Osteocyte (in vitro differentiated cells): ENCODE measurements at regions not wholly inside any gene's neighbourhood (a gene's known extent, or its start where the extent isn't known, plus 50 kb on each side); places are given as distances from the start of the nearest gene placed in this dataset.

ENCODE experiments used
- DNase-seq: peaks from one replicate; pipeline ENCODE4 v3.0.0; 2021; ENCODE audit warnings: mixed read lengths; ENCODE audit not compliant: unreplicated experiment; ENCODE audit errors: extremely low spot score
- H3K27ac Mint-ChIP-seq: one replicate; pipeline ENCODE4 v1.8.0; 2021; ENCODE audit warnings: mild to moderate bottlenecking, mixed read lengths; ENCODE audit not compliant: unreplicated experiment
- H3K27me3 Mint-ChIP-seq: one replicate; pipeline ENCODE4 v1.8.0; 2021; ENCODE audit warnings: mixed read lengths; ENCODE audit not compliant: unreplicated experiment
- H3K36me3 Mint-ChIP-seq: one replicate; pipeline ENCODE4 v1.8.0; 2021; ENCODE audit warnings: mixed read lengths; ENCODE audit not compliant: unreplicated experiment
- H3K4me1 Mint-ChIP-seq: one replicate; pipeline ENCODE4 v1.8.0; 2021; ENCODE audit warnings: mixed read lengths; ENCODE audit not compliant: unreplicated experiment
- H3K4me3 Mint-ChIP-seq: one replicate; pipeline ENCODE4 v1.8.0; 2021; ENCODE audit warnings: mild to moderate bottlenecking, moderate library complexity, mixed read lengths; ENCODE audit not compliant: unreplicated experiment
- H3K9me3 Mint-ChIP-seq: one replicate; pipeline ENCODE4 v1.8.0; 2021; ENCODE audit warnings: mixed read lengths; ENCODE audit not compliant: unreplicated experiment
- TF ChIP-seq, protein P1 (sequence below): fragments of 200-600 bp; sonication (generic); IDR thresholded peaks from 2 replicates; pipeline ENCODE4 v1.5.0; 2021; ENCODE audit warnings: antibody characterized with exemption, mild to moderate bottlenecking, moderate library complexity

DNA sequence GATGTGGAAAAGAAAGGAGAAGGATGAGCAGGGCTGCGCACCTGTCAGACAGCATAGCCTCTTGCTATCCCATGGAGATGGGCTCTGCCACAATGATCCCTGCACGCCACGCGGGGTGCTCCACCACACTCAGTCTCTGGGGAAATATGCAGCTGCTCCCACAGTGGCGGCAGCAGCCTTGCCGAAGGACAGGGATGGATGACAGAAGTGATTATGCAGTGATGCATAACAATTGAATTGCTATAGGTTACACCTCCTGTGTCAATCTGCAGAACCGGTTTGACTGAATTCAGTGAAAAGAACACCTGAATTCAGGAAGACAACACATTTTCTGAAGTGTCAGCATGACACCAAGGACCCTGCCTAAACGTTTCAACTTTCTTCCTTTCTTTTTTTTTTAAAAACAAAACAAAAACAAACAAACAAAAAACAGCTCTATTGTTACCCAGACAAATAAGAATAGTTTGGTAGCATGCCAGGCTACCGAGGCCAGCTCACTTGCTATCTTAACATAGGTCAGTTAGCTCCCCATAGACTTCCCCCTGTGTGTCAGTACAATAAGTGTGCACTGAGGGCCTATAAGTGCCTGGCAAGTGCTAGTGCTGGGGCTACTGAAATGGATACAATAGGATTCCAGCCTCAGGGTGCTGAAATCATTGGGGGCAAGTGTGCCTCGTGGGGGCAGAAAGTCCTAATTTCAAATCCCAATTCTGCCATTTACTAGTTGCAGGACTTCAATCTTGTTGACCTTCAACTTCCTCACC is 127.6 kb upstream of the LMO4 start:
- Mint-ChIP-seq H3K27me3 (peaks cover 2% of the 10 kb centered on the region), H3K4me3 (no peak overlapping the region), H3K9me3 (no peaks in the 10 kb centered on the region), H3K36me3 (no peaks in the 10 kb centered on the region), H3K27ac (no peak overlapping the region), H3K4me1 (no peaks in the 10 kb centered on the region)
- DNase-seq = no peak
- TF ChIP-seq, protein P1, sequence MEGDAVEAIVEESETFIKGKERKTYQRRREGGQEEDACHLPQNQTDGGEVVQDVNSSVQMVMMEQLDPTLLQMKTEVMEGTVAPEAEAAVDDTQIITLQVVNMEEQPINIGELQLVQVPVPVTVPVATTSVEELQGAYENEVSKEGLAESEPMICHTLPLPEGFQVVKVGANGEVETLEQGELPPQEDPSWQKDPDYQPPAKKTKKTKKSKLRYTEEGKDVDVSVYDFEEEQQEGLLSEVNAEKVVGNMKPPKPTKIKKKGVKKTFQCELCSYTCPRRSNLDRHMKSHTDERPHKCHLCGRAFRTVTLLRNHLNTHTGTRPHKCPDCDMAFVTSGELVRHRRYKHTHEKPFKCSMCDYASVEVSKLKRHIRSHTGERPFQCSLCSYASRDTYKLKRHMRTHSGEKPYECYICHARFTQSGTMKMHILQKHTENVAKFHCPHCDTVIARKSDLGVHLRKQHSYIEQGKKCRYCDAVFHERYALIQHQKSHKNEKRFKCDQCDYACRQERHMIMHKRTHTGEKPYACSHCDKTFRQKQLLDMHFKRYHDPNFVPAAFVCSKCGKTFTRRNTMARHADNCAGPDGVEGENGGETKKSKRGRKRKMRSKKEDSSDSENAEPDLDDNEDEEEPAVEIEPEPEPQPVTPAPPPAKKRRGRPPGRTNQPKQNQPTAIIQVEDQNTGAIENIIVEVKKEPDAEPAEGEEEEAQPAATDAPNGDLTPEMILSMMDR = no peak

DNA sequence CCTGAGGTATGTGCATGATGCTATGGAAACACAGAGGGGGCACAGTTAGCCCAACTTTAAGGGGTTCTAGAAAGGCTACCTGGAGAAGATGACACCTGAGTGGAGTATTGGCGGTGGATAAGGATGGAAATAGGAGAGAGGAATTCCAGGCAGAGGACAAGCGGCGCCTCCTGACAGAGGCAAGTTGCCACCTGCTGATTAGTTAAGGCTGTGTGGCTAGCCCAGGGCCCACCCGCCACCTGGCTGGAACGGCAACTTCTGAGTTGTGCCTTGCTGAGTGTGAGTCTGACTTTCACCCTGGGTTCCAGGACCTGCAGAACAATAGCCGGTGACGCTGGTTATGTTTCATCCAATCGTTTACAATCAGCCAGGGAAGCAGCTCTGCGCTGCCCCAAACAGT is 126.9 kb upstream of the LMO4 start:
- H3K36me3 Mint-ChIP-seq = no peaks in the 10 kb centered on the region
- TF ChIP-seq, protein P1 = no peak
- H3K4me3 Mint-ChIP-seq = no peak overlapping the region
- H3K27ac Mint-ChIP-seq = no peak overlapping the region
- peaks cover 2% of the 10 kb centered on the region for H3K27me3 Mint-ChIP-seq
- no peaks in the 10 kb centered on the region for H3K4me1 Mint-ChIP-seq
- no peaks in the 10 kb centered on the region for H3K9me3 Mint-ChIP-seq
- no peak for DNase-seq

DNA sequence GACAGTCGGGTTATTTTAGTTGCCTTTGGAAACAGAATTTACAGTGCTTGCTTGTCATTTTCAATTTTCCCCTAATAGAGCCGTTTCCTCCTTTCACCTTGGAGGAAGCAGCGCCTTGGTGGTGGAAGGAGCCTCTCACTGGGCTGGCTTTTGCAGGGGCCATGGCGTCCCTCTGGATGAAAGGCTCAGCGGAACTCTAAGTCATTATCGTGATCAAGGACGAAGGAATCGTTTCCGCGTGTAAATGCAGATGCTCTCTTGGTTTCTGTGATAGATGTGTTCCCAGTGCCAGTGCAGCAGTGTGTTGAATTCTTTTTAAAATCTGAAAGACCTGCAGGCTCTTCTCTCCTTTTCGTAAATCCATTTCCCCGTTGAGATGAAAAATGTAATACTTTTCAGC is 126.2 kb upstream of the LMO4 start:
- Mint-ChIP-seq H3K36me3 (no peaks in the 10 kb centered on the region), H3K27ac (no peak overlapping the region), H3K27me3 (no peaks in the 10 kb centered on the region), H3K9me3 (no peaks in the 10 kb centered on the region), H3K4me3 (no peak overlapping the region), H3K4me1 (no peaks in the 10 kb centered on the region)
- TF ChIP-seq, protein P1 = no peak
- no peak for DNase-seq

DNA sequence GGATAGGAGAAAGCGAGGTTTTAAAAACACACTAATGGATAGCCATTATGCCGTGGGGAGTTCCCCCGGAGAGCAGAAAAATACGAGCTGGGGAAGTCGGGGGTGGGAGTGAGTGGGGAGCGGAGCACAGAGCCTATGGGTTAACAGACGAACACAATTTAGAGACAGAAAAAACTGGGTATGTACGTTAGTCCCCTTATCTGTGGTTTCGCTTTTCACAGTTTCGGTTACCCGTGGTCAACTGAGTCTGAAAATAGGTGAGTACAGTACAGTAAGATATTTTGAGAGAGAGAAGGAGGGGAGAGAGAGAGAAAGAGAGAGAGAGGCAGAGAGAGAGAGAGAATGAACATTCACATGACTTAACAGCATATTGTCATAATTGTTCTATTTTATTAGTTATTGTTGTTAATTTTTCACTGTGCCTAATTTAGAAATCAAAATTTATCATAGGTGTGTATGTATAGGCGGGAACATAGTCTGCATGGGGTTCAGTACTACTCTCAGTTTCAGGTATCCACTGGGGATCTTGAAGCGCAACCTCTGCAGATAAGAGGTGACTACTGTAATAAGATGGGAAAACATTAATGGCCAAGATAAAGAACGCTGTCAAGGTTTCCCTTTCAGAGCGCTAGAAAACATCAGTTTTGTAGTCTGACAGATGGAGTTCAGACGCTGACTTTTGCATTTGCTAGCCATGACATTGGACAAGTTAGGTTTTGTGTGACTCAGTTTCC is 125.6 kb upstream of the LMO4 start:
- TF ChIP-seq, protein P1 = no peak
- Mint-ChIP-seq H3K4me1 (no peaks in the 10 kb centered on the region), H3K4me3 (no peak overlapping the region), H3K27ac (no peak overlapping the region), H3K36me3 (no peaks in the 10 kb centered on the region), H3K9me3 (no peaks in the 10 kb centered on the region), H3K27me3 (no peaks in the 10 kb centered on the region)
- DNase-seq = no peak

GRCh38 chr1:87203904-87204303 is 124.8 kb upstream of the LMO4 start:
- no peaks in the 10 kb centered on the region for H3K27me3 Mint-ChIP-seq
- no peaks in the 10 kb centered on the region for H3K9me3 Mint-ChIP-seq
- TF ChIP-seq, protein P1 = no peak
- no peaks in the 10 kb centered on the region for H3K4me1 Mint-ChIP-seq
- H3K36me3 Mint-ChIP-seq = no peaks in the 10 kb centered on the region
- H3K27ac Mint-ChIP-seq = no peak overlapping the region
- no peak for DNase-seq
- no peak overlapping the region for H3K4me3 Mint-ChIP-seq
